NCI-H187 (cell line): ENCODE measurements at regions not wholly inside any gene's neighbourhood (a gene's known extent, or its start where the extent isn't known, plus 50 kb on each side); places are given as distances from the start of the nearest gene placed in this dataset.
"Not testable (repeated sequence)": the region's sequence is repeated elsewhere in the genome, so short reads cannot be mapped to it uniquely, and the experiment has no call there.

Experiments used
- DNase-seq, 2 experiments: peaks; one replicate each; lab custom pipeline; 2025; lab: John Stamatoyannopoulos, UW

GRCh38 chr3:124043023-124043422 is 51.1 kb upstream of the ROPN1 start:
- no peak for DNase-seq

DNA sequence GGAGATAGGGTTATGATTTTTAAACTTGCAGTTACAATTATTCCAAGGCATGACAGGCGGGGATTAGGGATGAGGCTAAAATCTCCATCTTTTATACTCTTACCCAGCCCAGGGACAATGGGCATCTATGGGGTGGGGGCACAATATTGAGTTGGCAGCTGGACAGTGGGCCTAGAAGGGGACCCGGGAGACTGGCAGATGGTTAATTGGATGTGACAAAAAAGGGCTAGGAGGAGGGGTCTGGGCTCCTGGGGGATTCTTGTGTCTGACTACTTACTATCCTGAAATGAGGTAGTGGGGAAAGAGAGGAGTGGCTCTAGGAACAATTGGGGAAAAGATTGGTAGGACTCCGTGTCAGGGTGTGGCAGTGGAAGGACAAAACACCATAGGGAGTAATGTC is 53.0 kb upstream of the ROPN1 start:
- no peak for DNase-seq

GRCh38 chr3:124048967-124049798 is 57.3 kb upstream of the ROPN1 start:
- DNase-seq: no peak

DNA sequence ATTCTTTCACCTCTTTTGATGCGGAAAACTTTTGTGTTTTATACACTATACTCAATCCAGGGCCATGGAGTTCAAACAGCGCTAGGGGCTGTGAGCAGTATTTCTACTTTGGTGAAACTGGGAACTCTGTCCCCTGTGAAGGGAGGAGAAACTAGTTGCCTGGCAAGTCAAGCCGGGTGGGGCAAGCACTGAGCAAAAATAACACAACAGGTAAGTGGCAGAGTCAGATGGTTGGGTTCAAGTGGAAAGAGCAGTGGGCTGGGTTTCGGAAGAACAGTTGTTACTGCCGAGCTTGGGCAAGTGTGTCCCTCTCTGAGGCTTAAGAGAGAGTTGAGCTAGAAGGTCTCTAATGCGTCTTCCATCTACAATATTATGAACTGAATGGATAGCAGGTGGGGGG is 59.7 kb upstream of the ROPN1 start:
- no peak for DNase-seq

GRCh38 chr3:124053871-124054270 is 61.9 kb upstream of the ROPN1 start:
- DNase-seq: no peak

GRCh38 chr3:124056846-124057245 is 64.9 kb upstream of the ROPN1 start:
- no peak for DNase-seq

DNA sequence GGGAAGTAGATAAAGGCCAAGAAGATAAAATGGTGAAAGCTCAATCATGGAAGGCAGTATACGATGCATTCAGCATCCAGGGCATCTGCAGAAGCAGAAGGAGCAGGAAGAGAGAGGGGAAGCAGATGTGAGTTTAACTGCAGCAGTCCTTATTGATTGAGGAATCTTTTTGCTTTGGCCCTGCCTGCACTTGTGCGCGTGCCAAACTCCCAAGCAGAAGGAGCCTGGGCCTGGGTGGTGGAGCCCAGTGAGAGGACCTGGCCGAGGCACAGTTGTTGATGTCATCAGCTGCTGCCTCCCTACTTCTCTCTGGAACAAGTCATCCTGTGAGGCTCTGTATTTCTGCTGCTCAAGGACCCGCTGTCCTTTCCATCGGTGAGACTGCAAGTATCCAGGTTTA is 65.5 kb upstream of the ROPN1 start:
- no peak for DNase-seq

DNA sequence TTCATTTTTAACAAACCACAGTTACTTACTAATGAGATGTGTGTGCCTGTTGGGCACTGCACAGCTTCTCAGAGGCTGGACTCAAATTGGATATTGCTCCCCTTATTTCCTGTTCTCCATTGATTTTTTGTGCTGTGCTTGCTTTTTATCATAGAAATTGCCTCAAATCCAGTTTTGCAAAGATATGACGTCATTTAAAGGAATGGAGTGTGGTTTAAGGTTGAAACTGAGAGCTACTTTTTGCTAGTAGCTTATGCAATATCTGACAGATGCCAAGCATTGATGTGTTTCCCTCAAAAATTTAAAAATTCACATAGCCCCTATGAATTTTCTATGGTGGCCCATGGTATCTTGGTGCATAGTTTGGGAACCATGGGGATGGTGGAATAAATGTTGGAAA is 67.7 kb upstream of the ROPN1 start:
- DNase-seq: no peak

- no peak for DNase-seq
These were observed 71.4 kb upstream of the ROPN1 start for GRCh38 chr3:124063197-124063909.

DNA sequence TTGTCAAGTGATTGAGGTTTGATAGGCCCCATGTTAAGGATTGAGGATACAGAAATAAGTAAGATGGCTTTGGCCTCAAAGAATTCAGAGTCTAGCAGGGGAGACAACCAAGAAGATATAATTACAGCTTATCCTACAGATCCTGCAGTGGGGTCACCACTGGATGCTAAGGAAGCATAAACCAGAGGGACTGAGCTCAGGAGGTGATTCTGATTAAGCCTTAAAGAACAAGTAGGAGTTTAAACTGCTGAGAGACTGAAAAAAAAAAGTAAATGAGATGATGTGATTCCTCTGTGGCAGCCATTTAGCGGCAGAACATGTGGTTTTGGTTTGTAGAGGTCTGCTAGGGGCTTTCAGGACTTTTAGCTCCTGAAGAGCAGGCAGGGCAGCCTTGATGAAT is 72.1 kb upstream of the ROPN1 start:
- DNase-seq: no peak

DNA sequence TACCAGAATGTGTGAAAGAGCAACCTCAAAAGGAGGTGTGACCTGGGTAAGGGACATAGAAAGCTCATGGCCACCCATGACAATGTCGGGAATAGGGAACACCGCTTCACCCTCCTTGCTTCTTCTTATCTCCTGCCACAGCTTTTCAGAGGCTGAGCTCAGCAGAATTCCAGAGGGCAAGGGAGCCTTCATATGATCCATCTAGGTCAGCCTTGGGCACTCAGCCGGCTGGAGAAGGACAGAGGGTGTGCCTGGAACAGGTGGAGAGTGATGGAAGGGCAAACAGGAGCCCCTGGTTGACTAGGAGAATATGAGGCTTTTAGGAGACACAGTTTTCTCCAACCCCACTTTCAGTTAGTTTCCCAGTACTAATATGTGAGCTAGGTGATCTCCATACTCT is 74.6 kb upstream of the ROPN1 start:
- DNase-seq: not testable (repeated sequence)

- not testable (repeated sequence) for DNase-seq
These were observed 77.8 kb upstream of the ROPN1 start for GRCh38 chr3:124069706-124070105.

- not testable (repeated sequence) for DNase-seq
These were observed 83.2 kb upstream of the ROPN1 start for GRCh38 chr3:124075090-124075489.

DNA sequence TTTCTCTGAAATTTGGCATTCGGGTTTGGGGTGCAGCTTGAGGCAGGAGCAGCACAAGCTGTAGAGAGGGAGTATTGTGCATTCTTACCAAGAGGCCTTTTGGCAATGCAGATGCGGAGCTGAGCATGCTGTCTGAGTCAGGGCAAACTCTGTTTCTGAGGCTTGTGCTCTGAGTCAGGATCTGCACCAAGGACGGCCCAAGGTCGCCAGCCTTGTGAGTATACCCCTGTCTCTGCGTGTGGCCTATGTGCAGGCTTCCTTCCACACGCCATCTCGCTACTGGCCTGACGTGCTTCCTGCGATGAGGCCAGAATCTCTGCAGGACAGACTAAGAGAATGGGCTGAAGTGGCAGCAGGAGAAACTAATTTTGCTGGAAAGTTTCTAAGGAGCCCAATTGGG is 83.8 kb upstream of the ROPN1 start:
- no peak for DNase-seq

- DNase-seq: no peak
These were observed 84.3 kb upstream of the ROPN1 start for GRCh38 chr3:124076235-124076634.

DNA sequence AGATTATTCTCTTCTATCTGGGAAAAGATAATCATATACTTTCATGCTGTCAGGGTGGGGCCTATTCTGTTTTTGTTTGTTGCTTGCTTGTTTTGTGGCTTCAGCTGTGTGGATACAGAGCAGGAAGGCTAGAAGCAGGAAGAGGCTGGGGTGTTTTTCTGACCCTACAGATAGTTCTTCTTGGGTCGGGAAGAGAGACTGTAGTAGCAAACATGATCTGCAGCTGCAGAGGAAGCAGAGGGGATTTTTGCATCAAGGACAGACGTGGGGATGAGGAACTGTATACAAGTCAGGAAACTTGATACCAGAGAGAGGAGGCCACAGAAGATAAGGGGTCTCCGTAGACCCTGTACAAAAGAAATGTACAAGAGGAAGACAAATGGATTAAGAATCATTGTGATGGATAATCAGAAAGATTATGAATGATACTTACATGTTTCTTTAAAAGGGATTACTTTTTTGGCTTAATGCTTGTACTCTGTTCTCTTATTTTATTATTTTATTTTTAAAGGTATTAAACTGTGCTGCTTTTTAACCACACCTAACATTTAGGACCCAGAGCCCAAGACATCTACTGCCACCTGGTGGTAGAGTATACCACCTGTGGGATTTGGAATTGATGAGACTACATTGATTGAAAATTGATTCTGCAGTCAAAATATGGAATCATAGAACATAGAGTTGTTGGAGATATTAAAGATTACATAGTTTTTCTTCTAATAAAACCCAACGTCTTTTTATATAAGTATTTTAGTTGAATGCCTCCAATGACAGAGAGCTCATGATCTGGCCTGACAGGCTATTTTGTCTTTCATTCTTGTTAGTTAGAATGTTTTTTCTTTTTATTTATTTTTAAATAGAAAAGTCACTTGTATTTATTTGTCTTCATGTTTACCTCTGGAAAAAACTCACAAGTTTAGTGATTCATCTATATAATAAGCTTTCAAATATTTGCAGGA is 87.3 kb upstream of the ROPN1 start:
- DNase-seq: no peak

DNA sequence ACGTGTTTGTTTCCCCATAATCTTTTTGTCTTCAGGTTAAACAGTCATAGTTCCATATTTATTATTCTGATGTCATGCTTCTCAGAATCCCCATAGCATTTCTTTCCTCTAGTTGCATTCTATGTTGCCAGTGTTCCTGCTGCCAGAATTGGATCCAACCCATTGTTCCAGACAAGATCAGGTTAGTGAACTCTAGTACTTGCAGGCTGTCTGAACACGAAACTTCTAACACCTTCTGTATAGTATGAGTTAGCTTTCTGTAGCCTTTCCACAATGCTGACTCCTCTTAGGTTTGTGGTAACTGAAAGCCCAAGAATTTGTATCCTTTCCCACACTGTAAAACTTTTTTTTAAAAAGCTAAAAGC is 88.0 kb upstream of the ROPN1 start:
- no peak for DNase-seq

- no peak for DNase-seq
These were observed 90.4 kb upstream of the ROPN1 start for GRCh38 chr3:124082343-124082742.

- peak in 1 of 2 experiments; percentile 36 for DNase-seq
These were observed 92.3 kb upstream of the ROPN1 start for GRCh38 chr3:124084022-124084881.

- no peak for DNase-seq
These were observed 96.9 kb upstream of the ROPN1 start for GRCh38 chr3:124088801-124089200.

DNA sequence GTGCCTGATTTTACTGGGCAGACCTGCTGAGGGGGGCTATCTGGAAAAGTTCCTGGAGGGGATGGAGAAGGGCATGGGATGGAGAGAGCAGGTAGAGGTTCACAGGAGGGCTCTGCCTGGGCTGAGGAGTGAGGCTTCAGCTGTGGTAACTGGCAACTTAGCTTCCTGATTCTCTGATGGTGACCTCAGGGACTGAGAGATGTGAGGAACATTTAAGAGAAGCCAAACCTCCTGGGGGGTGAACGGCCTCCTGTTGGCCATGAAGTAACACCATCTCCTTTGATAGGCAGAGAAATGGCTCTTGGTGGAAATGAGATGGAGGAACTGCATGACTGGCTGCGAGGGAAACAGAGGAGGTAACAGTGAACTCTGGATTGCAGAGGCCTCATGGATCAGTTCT is 97.3 kb upstream of the ROPN1 start:
- DNase-seq: no peak
